ENCODE measurements at regions not wholly inside any gene's neighbourhood (a gene's known extent, or its start where the extent isn't known, plus 50 kb on each side); places are given as distances from the start of the nearest gene placed in this dataset.

- TF ChIP-seq EZH2 (IDR thresholded peaks at IDR 0.05; ENCODE audit: insufficient read depth, poor library complexity, severe bottlenecking) (no peak), EZH2phosphoT487 (IDR thresholded peaks at IDR 0.05; ENCODE audit: insufficient read depth, low read depth) (no peak)
Observed at GRCh38 chr7:114085592-114086501, 167.0 kb upstream of the PPP1R3A start.
